ENCODE measurements at regions not wholly inside any gene's neighbourhood (a gene's known extent, or its start where the extent isn't known, plus 50 kb on each side); places are given as distances from the start of the nearest gene placed in this dataset.

GRCh38 chr17:53949473-53950090, 126.9 kb downstream of the KIF2B start:
- TF ChIP-seq CTCF (IDR thresholded peaks at IDR 0.05 in 2 of 3, conservative IDR thresholded peaks at IDR 0.05 in 1 of 3; ENCODE audit: borderline replicate concordance in 1 of 3, insufficient read depth in 1 of 3, low read depth in 2 of 3, low read length in 2 of 3) = no peak
- TF ChIP-seq EZH2 (IDR thresholded peaks at IDR 0.05) = no peak
- no peak for TF ChIP-seq REST (IDR thresholded peaks at IDR 0.05; ENCODE audit: low read depth)
- TF ChIP-seq JUND (IDR thresholded peaks at IDR 0.05) = no peak
- no peak for TF ChIP-seq EGR1 (IDR thresholded peaks at IDR 0.05; ENCODE audit: low read depth)
- TF ChIP-seq SRF (IDR thresholded peaks at IDR 0.05; ENCODE audit: low read depth) = no peak
- no peak for TF ChIP-seq CEBPB (IDR thresholded peaks at IDR 0.05; ENCODE audit: low read depth)
- no peak for TF ChIP-seq POLR2A (IDR thresholded peaks at IDR 0.05; ENCODE audit: borderline replicate concordance, extremely low read depth, insufficient read depth, insufficient read length)
- no peak for TF ChIP-seq POLR2AphosphoS5 (IDR thresholded peaks at IDR 0.05; ENCODE audit: low read depth, low read length)
- no peak for TF ChIP-seq SP1 (IDR thresholded peaks at IDR 0.05; ENCODE audit: low read depth)
- TF ChIP-seq FOSL1 (IDR thresholded peaks at IDR 0.05; ENCODE audit: low read depth) = no peak
- TF ChIP-seq TCF7L2 (IDR thresholded peaks at IDR 0.05; ENCODE audit: borderline replicate concordance, extremely low read depth, insufficient read depth, insufficient read length) = no peak
